ENCODE measurements at regions not wholly inside any gene's neighbourhood (a gene's known extent, or its start where the extent isn't known, plus 50 kb on each side); places are given as distances from the start of the nearest gene placed in this dataset.

GRCh38 chr10:43734716-43735115 lies 86.0 kb upstream of the ZNF32 start:
- Mint-ChIP-seq H3K9me3 (no peaks in the 10 kb centered on the region), H3K27ac (no peak overlapping the region), H3K27me3 (no peaks in the 10 kb centered on the region), H3K4me1 (no peaks in the 10 kb centered on the region), H3K36me3 (ENCODE audit: low read depth) (no peaks in the 10 kb centered on the region), H3K4me3 (no peak overlapping the region)
- POLR2A ChIA-PET = no interaction called here
- TF ChIP-seq, protein P1, sequence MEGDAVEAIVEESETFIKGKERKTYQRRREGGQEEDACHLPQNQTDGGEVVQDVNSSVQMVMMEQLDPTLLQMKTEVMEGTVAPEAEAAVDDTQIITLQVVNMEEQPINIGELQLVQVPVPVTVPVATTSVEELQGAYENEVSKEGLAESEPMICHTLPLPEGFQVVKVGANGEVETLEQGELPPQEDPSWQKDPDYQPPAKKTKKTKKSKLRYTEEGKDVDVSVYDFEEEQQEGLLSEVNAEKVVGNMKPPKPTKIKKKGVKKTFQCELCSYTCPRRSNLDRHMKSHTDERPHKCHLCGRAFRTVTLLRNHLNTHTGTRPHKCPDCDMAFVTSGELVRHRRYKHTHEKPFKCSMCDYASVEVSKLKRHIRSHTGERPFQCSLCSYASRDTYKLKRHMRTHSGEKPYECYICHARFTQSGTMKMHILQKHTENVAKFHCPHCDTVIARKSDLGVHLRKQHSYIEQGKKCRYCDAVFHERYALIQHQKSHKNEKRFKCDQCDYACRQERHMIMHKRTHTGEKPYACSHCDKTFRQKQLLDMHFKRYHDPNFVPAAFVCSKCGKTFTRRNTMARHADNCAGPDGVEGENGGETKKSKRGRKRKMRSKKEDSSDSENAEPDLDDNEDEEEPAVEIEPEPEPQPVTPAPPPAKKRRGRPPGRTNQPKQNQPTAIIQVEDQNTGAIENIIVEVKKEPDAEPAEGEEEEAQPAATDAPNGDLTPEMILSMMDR (IDR thresholded peaks at IDR 0.05) = no peak
- intact Hi-C loops (cut with micrococcal nuclease) = no loop called here
- CTCF ChIA-PET = no interaction called here
- ATAC-seq (ENCODE audit: low read depth) = no peak
- DNase-seq = no peak

GRCh38 chr10:43731486-43731885 lies 82.8 kb upstream of the ZNF32 start:
- ATAC-seq (ENCODE audit: low read depth) (no peak), DNase-seq (no peak)
- Mint-ChIP-seq H3K27me3 (no peaks in the 10 kb centered on the region), H3K9me3 (peaks cover 7% of the 10 kb centered on the region), H3K27ac (no peak overlapping the region), H3K36me3 (ENCODE audit: low read depth) (no peaks in the 10 kb centered on the region), H3K4me1 (no peaks in the 10 kb centered on the region), H3K4me3 (no peak overlapping the region)
- intact Hi-C loops (cut with micrococcal nuclease) = no loop called here
- TF ChIP-seq, protein P1 (IDR thresholded peaks at IDR 0.05) = no peak
- ChIA-PET CTCF (no interaction called here), POLR2A (no interaction called here)

DNA sequence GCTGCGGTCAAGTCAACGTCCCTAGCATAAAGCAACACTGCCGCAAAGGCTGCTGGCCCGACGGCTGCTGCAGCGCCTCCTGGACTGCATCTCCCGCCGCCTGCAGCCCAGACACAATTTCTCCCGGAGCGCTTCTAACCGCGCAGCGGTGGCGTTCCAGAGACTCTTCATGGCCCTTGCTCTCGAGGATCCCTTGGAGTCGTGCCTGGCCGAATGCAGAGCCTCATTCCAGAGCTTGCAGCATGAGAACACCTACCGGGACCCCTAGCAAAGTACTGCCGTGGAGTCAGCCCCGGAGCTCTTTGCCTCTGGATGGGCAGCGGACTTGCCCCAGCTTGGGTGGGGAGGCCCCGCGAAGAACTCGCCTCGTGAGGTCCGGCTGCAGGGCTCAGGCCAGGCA lies 79.7 kb upstream of the ZNF32 start:
- DNase-seq = no peak

GRCh38 chr10:43727935-43728334 lies 79.3 kb upstream of the ZNF32 start:
- H3K27me3 Mint-ChIP-seq = no peaks in the 10 kb centered on the region
- TF ChIP-seq, protein P1 (IDR thresholded peaks at IDR 0.05) = no peak
- peaks cover 12% of the 10 kb centered on the region for H3K9me3 Mint-ChIP-seq
- POLR2A ChIA-PET = no interaction called here
- intact Hi-C loops (cut with micrococcal nuclease) = no loop called here
- no peaks in the 10 kb centered on the region for H3K36me3 Mint-ChIP-seq (ENCODE audit: low read depth)
- CTCF ChIA-PET = no interaction called here
- no peak for ATAC-seq (ENCODE audit: low read depth)
- no peak overlapping the region for H3K27ac Mint-ChIP-seq
- no peak for DNase-seq
- no peaks in the 10 kb centered on the region for H3K4me1 Mint-ChIP-seq
- H3K4me3 Mint-ChIP-seq = no peak overlapping the region

More for the DNA sequence above, 79.7 kb upstream of the ZNF32 start:
- Mint-ChIP-seq H3K27ac (no peak overlapping the region), H3K4me3 (no peak overlapping the region), H3K36me3 (ENCODE audit: low read depth) (no peaks in the 10 kb centered on the region), H3K9me3 (peaks cover 12% of the 10 kb centered on the region), H3K27me3 (no peaks in the 10 kb centered on the region), H3K4me1 (no peaks in the 10 kb centered on the region)
- ChIA-PET POLR2A (no interaction called here), CTCF (no interaction called here)
- intact Hi-C loops (cut with micrococcal nuclease) = no loop called here
- TF ChIP-seq, protein P1 (IDR thresholded peaks at IDR 0.05) = no peak
- no peak for ATAC-seq (ENCODE audit: low read depth)

DNA sequence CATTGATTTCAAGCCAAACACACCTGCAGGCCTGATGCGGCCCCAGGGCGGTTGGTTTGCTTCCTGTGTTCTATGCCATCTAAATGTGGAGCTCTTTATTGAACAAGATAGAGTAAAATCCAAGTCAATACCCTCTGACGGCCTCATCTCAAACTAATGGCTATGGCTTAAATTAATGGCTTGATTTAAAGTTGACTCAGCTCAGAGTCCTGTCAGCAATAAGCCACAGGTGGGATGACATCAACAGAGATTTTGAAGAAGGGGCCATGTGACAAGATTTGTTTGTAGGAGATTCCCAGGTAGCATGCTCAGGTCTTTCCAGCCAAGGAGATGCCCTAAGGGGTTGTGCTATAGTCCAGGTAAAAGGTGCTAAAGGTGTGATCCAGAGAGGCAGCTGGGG lies 66.7 kb upstream of the ZNF32 start:
- Mint-ChIP-seq H3K36me3 (ENCODE audit: low read depth) (no peaks in the 10 kb centered on the region), H3K4me1 (no peaks in the 10 kb centered on the region), H3K9me3 (no peaks in the 10 kb centered on the region), H3K27me3 (peaks cover 6% of the 10 kb centered on the region), H3K27ac (no peak overlapping the region), H3K4me3 (no peak overlapping the region)
- TF ChIP-seq, protein P1 (IDR thresholded peaks at IDR 0.05) = no peak
- DNase-seq (no peak), ATAC-seq (ENCODE audit: low read depth) (no peak)
- ChIA-PET POLR2A (no interaction called here), CTCF (no interaction called here)
- intact Hi-C loops (cut with micrococcal nuclease) = no loop called here
